ENCODE measurements at regions not wholly inside any gene's neighbourhood (a gene's known extent, or its start where the extent isn't known, plus 50 kb on each side); places are given as distances from the start of the nearest gene placed in this dataset.

- DNase-seq (ENCODE audit: extremely low spot score) = no peak
- ChIA-PET POLR2A (no interaction called here), CTCF (no interaction called here)
- TF ChIP-seq TARDBP (IDR thresholded peaks at IDR 0.05) = no peak
- TF ChIP-seq ARNT (IDR thresholded peaks at IDR 0.05) = no peak
- TF ChIP-seq FOXK2 (IDR thresholded peaks at IDR 0.05) = no peak
- TF ChIP-seq BHLHE40 (IDR thresholded peaks at IDR 0.05; ENCODE audit: borderline replicate concordance) = no peak
- no peak for TF ChIP-seq SP1 (IDR thresholded peaks at IDR 0.05)
- no peak for TF ChIP-seq ZNF384 (IDR thresholded peaks at IDR 0.05)
- TF ChIP-seq CTBP1 (IDR thresholded peaks at IDR 0.05; ENCODE audit: borderline replicate concordance) = no peak
- TF ChIP-seq SUZ12 (IDR thresholded peaks at IDR 0.05) = no peak
- no peak for TF ChIP-seq NFRKB (IDR thresholded peaks at IDR 0.05)
- TF ChIP-seq HDGF (IDR thresholded peaks at IDR 0.05; ENCODE audit: borderline replicate concordance) = no peak
- no peak for TF ChIP-seq L3MBTL2 (conservative IDR thresholded peaks at IDR 0.05)
- TF ChIP-seq ELF4 (IDR thresholded peaks at IDR 0.05) = no peak
- no peak for TF ChIP-seq PKNOX1 (IDR thresholded peaks at IDR 0.05)
- no peak for TF ChIP-seq FOXA1 (IDR thresholded peaks at IDR 0.05)
- TF ChIP-seq FOXM1 (IDR thresholded peaks at IDR 0.05; ENCODE audit: borderline replicate concordance) = no peak
- no peak for TF ChIP-seq LEF1 (IDR thresholded peaks at IDR 0.05; ENCODE audit: borderline replicate concordance)
These were observed 366.5 kb downstream of the TMEM38B start for GRCh38 chr9:106060885-106061284.

- POLR2A ChIA-PET = no interaction called here
- DNase-seq (ENCODE audit: extremely low spot score) = no peak
These were observed 367.9 kb downstream of the TMEM38B start for GRCh38 chr9:106062250-106062649.

DNA sequence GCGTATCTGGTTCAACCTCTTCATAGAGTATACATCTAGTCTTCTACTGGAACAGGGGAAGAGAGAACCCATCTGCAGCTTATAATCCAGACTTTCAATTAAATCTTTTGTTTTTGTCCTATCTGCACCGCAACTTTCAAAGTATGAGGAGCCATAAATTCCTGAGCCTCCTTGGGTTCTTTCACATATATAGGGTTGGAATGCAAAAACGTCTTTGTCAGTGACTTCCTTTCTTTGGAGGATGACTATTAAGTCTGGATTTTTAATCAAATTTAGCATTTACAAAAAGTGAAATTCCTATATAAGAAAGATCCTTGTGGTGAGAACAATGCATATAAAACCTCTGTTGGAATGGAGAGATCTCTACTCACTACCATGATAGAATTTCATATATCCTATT is 370.8 kb downstream of the TMEM38B start:
- CTCF ChIA-PET = no interaction called here
- DNase-seq (ENCODE audit: extremely low spot score) = no peak
- POLR2A ChIA-PET = no interaction called here
- TF ChIP-seq ARNT (IDR thresholded peaks at IDR 0.05) (no peak), LEF1 (IDR thresholded peaks at IDR 0.05; ENCODE audit: borderline replicate concordance) (no peak), NFRKB (IDR thresholded peaks at IDR 0.05) (no peak), ELF4 (IDR thresholded peaks at IDR 0.05) (no peak), ZNF384 (IDR thresholded peaks at IDR 0.05) (no peak), SP1 (IDR thresholded peaks at IDR 0.05) (no peak), CTBP1 (IDR thresholded peaks at IDR 0.05; ENCODE audit: borderline replicate concordance) (no peak), PKNOX1 (IDR thresholded peaks at IDR 0.05) (no peak), TARDBP (IDR thresholded peaks at IDR 0.05) (no peak), HDGF (IDR thresholded peaks at IDR 0.05; ENCODE audit: borderline replicate concordance) (no peak), FOXA1 (IDR thresholded peaks at IDR 0.05) (no peak), L3MBTL2 (conservative IDR thresholded peaks at IDR 0.05) (no peak), BHLHE40 (IDR thresholded peaks at IDR 0.05; ENCODE audit: borderline replicate concordance) (no peak), FOXM1 (IDR thresholded peaks at IDR 0.05; ENCODE audit: borderline replicate concordance) (no peak), SUZ12 (IDR thresholded peaks at IDR 0.05) (no peak), FOXK2 (IDR thresholded peaks at IDR 0.05) (no peak)

More at GRCh38 chr9:106062250-106062649, 367.9 kb downstream of the TMEM38B start:
- CTCF ChIA-PET = no interaction called here
- TF ChIP-seq SP1 (IDR thresholded peaks at IDR 0.05) (no peak), ELF4 (IDR thresholded peaks at IDR 0.05) (no peak), NFRKB (IDR thresholded peaks at IDR 0.05) (no peak), CTBP1 (IDR thresholded peaks at IDR 0.05; ENCODE audit: borderline replicate concordance) (no peak), FOXK2 (IDR thresholded peaks at IDR 0.05) (no peak), TARDBP (IDR thresholded peaks at IDR 0.05) (no peak), FOXM1 (IDR thresholded peaks at IDR 0.05; ENCODE audit: borderline replicate concordance) (no peak), L3MBTL2 (conservative IDR thresholded peaks at IDR 0.05) (no peak), FOXA1 (IDR thresholded peaks at IDR 0.05) (no peak), ARNT (IDR thresholded peaks at IDR 0.05) (no peak), SUZ12 (IDR thresholded peaks at IDR 0.05) (no peak), HDGF (IDR thresholded peaks at IDR 0.05; ENCODE audit: borderline replicate concordance) (no peak), PKNOX1 (IDR thresholded peaks at IDR 0.05) (no peak), BHLHE40 (IDR thresholded peaks at IDR 0.05; ENCODE audit: borderline replicate concordance) (no peak)

DNA sequence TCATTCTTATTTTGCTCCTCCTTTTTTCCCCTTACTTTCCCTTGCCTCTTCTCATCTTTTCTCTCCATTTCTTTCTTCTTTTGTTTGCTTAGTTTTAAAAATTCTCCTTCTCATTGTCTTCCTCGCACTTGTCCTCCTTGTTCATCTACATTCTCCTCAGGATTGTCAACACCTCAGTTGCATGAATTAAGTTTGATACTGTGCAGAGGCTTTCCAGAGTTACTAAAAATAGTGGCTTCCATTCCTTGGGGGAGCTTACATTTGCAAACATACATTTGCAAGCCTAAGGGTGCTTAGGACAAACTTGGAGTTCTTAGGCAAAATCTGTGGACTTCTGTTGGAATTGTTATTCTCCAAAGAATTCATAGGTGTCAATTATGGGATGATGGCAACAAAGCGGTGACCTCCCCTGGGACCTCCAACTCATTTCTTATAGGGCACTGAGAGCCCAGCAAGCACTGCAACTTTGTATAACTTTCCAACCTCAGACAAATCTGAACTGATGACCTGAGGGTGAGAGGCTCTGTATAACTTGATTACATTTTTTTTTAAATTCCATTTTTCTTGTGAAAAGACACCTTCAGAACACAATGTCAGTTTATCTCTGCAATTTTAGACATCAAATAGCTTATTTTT is 371.4 kb downstream of the TMEM38B start:
- POLR2A ChIA-PET = no interaction called here
- CTCF ChIA-PET = no interaction called here
- TF ChIP-seq ZNF384 (IDR thresholded peaks at IDR 0.05) = no peak
- DNase-seq (ENCODE audit: extremely low spot score) = no peak

- no peak for DNase-seq (ENCODE audit: extremely low spot score)
- TF ChIP-seq CTBP1 (IDR thresholded peaks at IDR 0.05; ENCODE audit: borderline replicate concordance) (no peak), SUZ12 (IDR thresholded peaks at IDR 0.05) (no peak), FOXM1 (IDR thresholded peaks at IDR 0.05; ENCODE audit: borderline replicate concordance) (no peak), FOXK2 (IDR thresholded peaks at IDR 0.05) (no peak), TARDBP (IDR thresholded peaks at IDR 0.05) (no peak), HDGF (IDR thresholded peaks at IDR 0.05; ENCODE audit: borderline replicate concordance) (no peak), SP1 (IDR thresholded peaks at IDR 0.05) (no peak), PKNOX1 (IDR thresholded peaks at IDR 0.05) (no peak), NFRKB (IDR thresholded peaks at IDR 0.05) (no peak), ZNF384 (IDR thresholded peaks at IDR 0.05) (no peak), ELF4 (IDR thresholded peaks at IDR 0.05) (no peak), L3MBTL2 (conservative IDR thresholded peaks at IDR 0.05) (no peak)
- CTCF ChIA-PET = no interaction called here
These were observed 372.7 kb downstream of the TMEM38B start for GRCh38 chr9:106066940-106067524.

More at GRCh38 chr9:106066940-106067524, 372.7 kb downstream of the TMEM38B start:
- POLR2A ChIA-PET = no interaction called here
